ENCODE measurements at regions not wholly inside any gene's neighbourhood (a gene's known extent, or its start where the extent isn't known, plus 50 kb on each side); places are given as distances from the start of the nearest gene placed in this dataset.
"Not testable (repeated sequence)": the region's sequence is repeated elsewhere in the genome, so short reads cannot be mapped to it uniquely, and the experiment has no call there.

- intact Hi-C loops (cut with DNase I, micrococcal nuclease) = no loop called here
Observed at GRCh38 chr7:51545131-51545530, 228.5 kb upstream of the COBL start.

GRCh38 chr7:51543801-51544553 lies 227.4 kb upstream of the COBL start:
- intact Hi-C loops (cut with DNase I, micrococcal nuclease) = no loop called here
- ATAC-seq (peak; percentile 17), DNase-seq (no peak)
- Histone ChIP-seq H3K36me3 (ENCODE audit: low read depth) (no peaks in the 10 kb centered on the region), H3K4me1 (ENCODE audit: low read depth) (no peaks in the 10 kb centered on the region), H3K4me3 (no peak overlapping the region), H3K9me3 (peaks cover 3% of the 10 kb centered on the region)
- TF ChIP-seq CTCF (IDR thresholded peaks at IDR 0.05) = no peak

More at GRCh38 chr7:51545131-51545530, 228.5 kb upstream of the COBL start:
- ATAC-seq (peak; percentile 13), DNase-seq (no peak)
- Histone ChIP-seq H3K4me1 (ENCODE audit: low read depth) (no peaks in the 10 kb centered on the region), H3K4me3 (no peak overlapping the region), H3K36me3 (ENCODE audit: low read depth) (no peaks in the 10 kb centered on the region), H3K9me3 (peaks cover 3% of the 10 kb centered on the region)
- TF ChIP-seq CTCF (IDR thresholded peaks at IDR 0.05) = no peak

- DNase-seq; H3K4me1 ChIP-seq (ENCODE audit: low read depth); H3K36me3 ChIP-seq (ENCODE audit: low read depth); H3K4me3 ChIP-seq; H3K9me3 ChIP-seq; intact Hi-C loops (cut with DNase I, micrococcal nuclease): not testable (repeated sequence)
- peak; percentile 65 for ATAC-seq
Observed at GRCh38 chr7:51540906-51541305, 224.3 kb upstream of the COBL start.

GRCh38 chr7:51539840-51540239 lies 223.2 kb upstream of the COBL start:
- Histone ChIP-seq H3K36me3 (ENCODE audit: low read depth) (no peaks in the 10 kb centered on the region), H3K9me3 (peaks cover 7% of the 10 kb centered on the region), H3K4me1 (ENCODE audit: low read depth) (no peaks in the 10 kb centered on the region), H3K4me3 (no peak overlapping the region)
- no peak for DNase-seq
- no peak for ATAC-seq
- intact Hi-C loops (cut with DNase I, micrococcal nuclease) = no loop called here
- no peak for TF ChIP-seq CTCF (IDR thresholded peaks at IDR 0.05)

- ATAC-seq = no peak
- no peaks in the 10 kb centered on the region for H3K36me3 ChIP-seq (ENCODE audit: low read depth)
- intact Hi-C loops (cut with DNase I, micrococcal nuclease) = no loop called here
- no peaks in the 10 kb centered on the region for H3K4me1 ChIP-seq (ENCODE audit: low read depth)
- no peaks in the 10 kb centered on the region for H3K9me3 ChIP-seq
- H3K4me3 ChIP-seq = no peak overlapping the region
- TF ChIP-seq CTCF (IDR thresholded peaks at IDR 0.05) = no peak
- DNase-seq = no peak
Observed at GRCh38 chr7:51528172-51528571, 211.6 kb upstream of the COBL start.

- no peak for ATAC-seq
- no peak for DNase-seq
- Histone ChIP-seq H3K9me3 (no peaks in the 10 kb centered on the region), H3K36me3 (ENCODE audit: low read depth) (no peaks in the 10 kb centered on the region), H3K4me3 (no peak overlapping the region), H3K4me1 (ENCODE audit: low read depth) (no peaks in the 10 kb centered on the region)
- TF ChIP-seq CTCF (IDR thresholded peaks at IDR 0.05) = no peak
- intact Hi-C loops (cut with DNase I, micrococcal nuclease) = no loop called here
Observed at GRCh38 chr7:51521694-51522312, 205.2 kb upstream of the COBL start.
